Mesothelial cell of epicardium (in vitro differentiated cells): ENCODE measurements at regions not wholly inside any gene's neighbourhood (a gene's known extent, or its start where the extent isn't known, plus 50 kb on each side); places are given as distances from the start of the nearest gene placed in this dataset.
"Not testable (repeated sequence)": the region's sequence is repeated elsewhere in the genome, so short reads cannot be mapped to it uniquely, and the experiment has no call there.

Experiments
- DNase-seq, 2 experiments: peaks; one replicate each; pipeline ENCODE4 v3.0.0; 2021; ENCODE audit warnings: low spot score in 2 of 2; ENCODE audit not compliant: unreplicated experiment in 2 of 2
- H3K27ac Mint-ChIP-seq: 2 replicates; pipeline ENCODE4 v1.8.0; 2021; ENCODE audit warnings: mixed read lengths
- H3K27me3 Mint-ChIP-seq: 2 replicates; pipeline ENCODE4 v1.8.0; 2021; ENCODE audit warnings: low read depth, mixed read lengths
- H3K36me3 Mint-ChIP-seq: 2 replicates; pipeline ENCODE4 v1.8.0; 2021; ENCODE audit warnings: mixed read lengths
- H3K4me1 Mint-ChIP-seq: 2 replicates; pipeline ENCODE4 v1.8.0; 2021; ENCODE audit warnings: mixed read lengths
- H3K4me3 Mint-ChIP-seq: 2 replicates; pipeline ENCODE4 v1.8.0; 2021; ENCODE audit warnings: mild to moderate bottlenecking, moderate library complexity, mixed read lengths
- H3K9me3 Mint-ChIP-seq: 2 replicates; pipeline ENCODE4 v1.8.0; 2021; ENCODE audit warnings: mixed read lengths
- TF ChIP-seq, protein P1 (sequence below): fragments of 200-600 bp; sonication (generic); IDR thresholded peaks from one replicate; pipeline ENCODE4 v1.5.0; 2021; ENCODE audit warnings: antibody characterized with exemption; ENCODE audit not compliant: unreplicated experiment

DNA sequence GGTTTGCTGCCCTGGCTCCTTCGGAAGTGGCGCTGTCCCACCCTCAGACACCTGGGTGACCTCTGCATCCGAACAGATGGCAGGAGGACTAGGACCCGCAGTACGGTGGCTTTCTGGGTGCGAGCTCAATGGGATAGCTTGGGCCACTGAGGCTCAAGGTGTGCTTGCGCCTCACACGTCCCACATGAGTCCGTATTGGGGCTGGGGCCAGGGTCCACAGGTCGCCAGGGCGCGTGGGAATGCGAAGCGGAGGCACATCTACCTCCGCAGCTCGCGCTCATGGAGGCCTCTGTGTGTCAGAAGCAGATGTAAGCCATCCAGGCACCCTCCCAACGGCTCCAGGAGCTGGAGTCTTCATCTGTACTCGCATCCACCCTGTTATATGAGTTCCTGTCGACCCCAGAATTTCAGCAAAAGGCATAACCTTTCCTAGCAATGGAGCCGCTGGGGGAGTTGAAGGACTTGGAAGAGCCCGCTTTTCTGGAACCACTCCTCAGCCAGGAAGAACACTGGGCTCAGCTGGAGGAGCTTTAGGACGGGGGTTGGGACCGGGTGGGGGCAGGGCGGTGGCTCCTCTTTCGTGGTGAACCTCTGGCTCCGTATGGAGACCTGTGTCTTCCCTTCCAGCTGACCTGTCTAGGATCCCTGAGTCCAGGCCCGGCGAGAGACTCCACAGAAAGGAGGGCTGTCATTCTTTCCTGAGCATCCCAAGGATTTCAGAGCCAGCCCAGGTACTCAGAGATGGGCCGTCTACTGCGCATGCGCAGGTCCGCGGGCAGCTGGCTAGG lies 1932.8 kb upstream of the DEFB115 start:
- not testable (repeated sequence) for H3K27ac Mint-ChIP-seq, H3K36me3 Mint-ChIP-seq, DNase-seq, H3K4me3 Mint-ChIP-seq, H3K27me3 Mint-ChIP-seq, H3K4me1 Mint-ChIP-seq
- peaks cover 32% of the 10 kb centered on the region for H3K9me3 Mint-ChIP-seq

- H3K4me1 Mint-ChIP-seq = no peaks in the 10 kb centered on the region
- peaks cover 7% of the 10 kb centered on the region for H3K36me3 Mint-ChIP-seq
- TF ChIP-seq, protein P1, sequence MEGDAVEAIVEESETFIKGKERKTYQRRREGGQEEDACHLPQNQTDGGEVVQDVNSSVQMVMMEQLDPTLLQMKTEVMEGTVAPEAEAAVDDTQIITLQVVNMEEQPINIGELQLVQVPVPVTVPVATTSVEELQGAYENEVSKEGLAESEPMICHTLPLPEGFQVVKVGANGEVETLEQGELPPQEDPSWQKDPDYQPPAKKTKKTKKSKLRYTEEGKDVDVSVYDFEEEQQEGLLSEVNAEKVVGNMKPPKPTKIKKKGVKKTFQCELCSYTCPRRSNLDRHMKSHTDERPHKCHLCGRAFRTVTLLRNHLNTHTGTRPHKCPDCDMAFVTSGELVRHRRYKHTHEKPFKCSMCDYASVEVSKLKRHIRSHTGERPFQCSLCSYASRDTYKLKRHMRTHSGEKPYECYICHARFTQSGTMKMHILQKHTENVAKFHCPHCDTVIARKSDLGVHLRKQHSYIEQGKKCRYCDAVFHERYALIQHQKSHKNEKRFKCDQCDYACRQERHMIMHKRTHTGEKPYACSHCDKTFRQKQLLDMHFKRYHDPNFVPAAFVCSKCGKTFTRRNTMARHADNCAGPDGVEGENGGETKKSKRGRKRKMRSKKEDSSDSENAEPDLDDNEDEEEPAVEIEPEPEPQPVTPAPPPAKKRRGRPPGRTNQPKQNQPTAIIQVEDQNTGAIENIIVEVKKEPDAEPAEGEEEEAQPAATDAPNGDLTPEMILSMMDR = no peak
- no peaks in the 10 kb centered on the region for H3K27me3 Mint-ChIP-seq
- H3K9me3 Mint-ChIP-seq = peaks cover 38% of the 10 kb centered on the region
- no peak for DNase-seq
- no peak overlapping the region for H3K4me3 Mint-ChIP-seq
- H3K27ac Mint-ChIP-seq = no peak overlapping the region
These were observed 1932.2 kb upstream of the DEFB115 start for GRCh38 chr20:29325304-29325640.

DNA sequence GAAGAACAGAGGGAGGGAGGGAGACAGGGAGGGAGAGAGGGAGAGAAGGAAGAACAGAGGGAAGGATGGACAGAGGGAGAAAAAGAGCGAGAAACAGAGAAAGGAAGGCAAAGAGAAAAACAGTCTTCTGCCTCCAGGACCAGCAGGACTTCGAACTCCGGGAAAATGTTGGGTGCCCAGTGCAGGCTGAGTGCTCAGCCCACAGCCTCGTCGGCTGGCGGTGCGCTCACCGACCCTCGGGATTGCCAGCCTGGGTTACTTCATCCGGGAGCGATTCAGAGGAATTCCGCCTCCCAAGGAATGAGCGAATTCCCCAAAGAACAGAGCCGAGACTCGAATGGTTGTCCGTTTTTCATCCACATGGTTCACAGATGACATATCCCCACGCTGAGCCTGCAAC lies 1931.7 kb upstream of the DEFB115 start:
- not testable (repeated sequence) for H3K4me1 Mint-ChIP-seq, DNase-seq, H3K4me3 Mint-ChIP-seq, H3K27ac Mint-ChIP-seq, H3K27me3 Mint-ChIP-seq
- Mint-ChIP-seq H3K36me3 (peaks cover 11% of the 10 kb centered on the region), H3K9me3 (peaks cover 43% of the 10 kb centered on the region)

GRCh38 chr20:29326376-29327070 lies 1930.9 kb upstream of the DEFB115 start:
- Mint-ChIP-seq H3K9me3 (peaks cover 42% of the 10 kb centered on the region), H3K4me3 (no peak overlapping the region), H3K27me3 (no peaks in the 10 kb centered on the region), H3K4me1 (no peaks in the 10 kb centered on the region), H3K36me3 (peaks cover 11% of the 10 kb centered on the region), H3K27ac (no peak overlapping the region)
- DNase-seq = no peak
- TF ChIP-seq, protein P1 = no peak

DNA sequence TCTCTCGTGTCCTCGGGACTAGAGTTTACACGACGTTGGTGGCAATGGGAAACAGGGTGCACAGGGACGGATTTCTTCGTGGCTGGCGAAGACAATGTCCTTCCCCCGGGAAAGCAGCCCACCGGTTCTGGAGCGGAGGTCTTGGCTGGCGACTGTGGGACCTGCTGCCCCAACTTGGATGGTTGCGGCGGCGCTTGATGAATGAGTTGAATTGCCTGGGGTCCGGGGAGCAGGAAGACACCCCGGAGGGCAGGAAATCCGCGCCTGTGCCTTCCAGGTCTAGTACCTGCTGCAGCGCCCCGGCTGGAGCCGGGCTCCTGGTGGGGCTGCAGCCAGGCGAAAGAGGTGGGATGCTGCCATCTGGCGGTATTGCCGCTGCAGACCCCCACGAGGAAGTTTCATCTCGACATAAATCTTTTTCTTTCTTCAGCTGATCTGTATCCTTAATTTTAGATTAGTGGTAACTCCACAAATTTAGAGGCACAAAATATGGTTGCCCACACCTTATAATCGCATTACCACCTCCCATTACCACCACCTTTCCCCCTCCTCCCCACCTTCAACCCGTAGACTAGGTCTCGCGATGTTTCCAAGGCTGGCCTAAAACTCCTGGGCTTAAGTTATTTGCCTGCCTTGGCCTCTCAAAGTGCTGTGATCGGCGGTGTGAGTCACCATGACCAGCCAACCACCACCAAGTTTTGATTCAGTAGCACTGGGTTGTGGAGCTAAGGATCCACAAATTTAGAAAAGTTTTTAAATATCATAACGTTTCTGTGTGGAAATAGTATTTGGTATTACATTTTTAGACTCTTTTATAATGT lies 1929.7 kb upstream of the DEFB115 start:
- H3K4me1 Mint-ChIP-seq, H3K27ac Mint-ChIP-seq, H3K27me3 Mint-ChIP-seq, H3K4me3 Mint-ChIP-seq, DNase-seq: not testable (repeated sequence)
- Mint-ChIP-seq H3K36me3 (peaks cover 11% of the 10 kb centered on the region), H3K9me3 (peaks cover 49% of the 10 kb centered on the region)

DNA sequence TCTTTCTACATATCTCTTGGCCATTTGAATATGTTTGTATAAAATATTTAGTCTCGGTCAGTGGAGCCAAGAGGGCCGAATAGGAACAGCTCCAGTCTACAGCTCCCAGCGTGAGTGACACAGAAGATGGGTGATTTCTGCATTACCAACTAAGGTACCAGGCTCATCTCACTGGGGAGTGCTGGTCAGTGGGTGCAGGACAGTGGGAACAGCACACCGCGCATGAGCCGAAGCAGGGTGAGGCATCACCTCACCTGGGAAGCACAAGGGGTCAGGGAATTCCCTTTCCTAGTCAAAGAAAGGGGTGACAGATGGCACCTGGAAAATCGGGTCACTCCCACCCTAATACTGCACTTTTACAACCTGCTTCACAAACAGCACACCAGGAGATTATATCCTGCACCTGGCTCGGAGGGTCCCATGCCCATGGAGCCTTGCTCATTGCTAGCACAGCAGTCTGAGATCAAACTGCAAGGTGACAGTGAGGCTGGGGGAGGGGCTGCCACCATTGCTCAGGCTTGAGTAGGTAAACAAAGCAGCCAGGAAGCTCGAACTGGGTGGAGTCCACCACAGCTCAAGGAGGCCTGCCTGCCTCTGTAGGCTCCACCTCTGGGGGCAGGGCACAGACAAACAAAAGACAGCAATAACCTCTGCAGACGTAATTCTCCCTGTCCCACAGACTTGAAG lies 1926.9 kb upstream of the DEFB115 start:
- H3K9me3 Mint-ChIP-seq = peaks cover 71% of the 10 kb centered on the region
- peaks cover 16% of the 10 kb centered on the region for H3K36me3 Mint-ChIP-seq
- H3K4me3 Mint-ChIP-seq, H3K27ac Mint-ChIP-seq, H3K4me1 Mint-ChIP-seq, DNase-seq, H3K27me3 Mint-ChIP-seq: not testable (repeated sequence)

- H3K27me3 Mint-ChIP-seq = no peaks in the 10 kb centered on the region
- no peak overlapping the region for H3K4me3 Mint-ChIP-seq
- TF ChIP-seq, protein P1 = no peak
- H3K27ac Mint-ChIP-seq = no peak overlapping the region
- no peak for DNase-seq
- H3K36me3 Mint-ChIP-seq = no peaks in the 10 kb centered on the region
- peaks cover 28% of the 10 kb centered on the region for H3K9me3 Mint-ChIP-seq
- H3K4me1 Mint-ChIP-seq = no peaks in the 10 kb centered on the region
These were observed 1907.6 kb upstream of the DEFB115 start for GRCh38 chr20:29349836-29350235.

- H3K36me3 Mint-ChIP-seq, DNase-seq, H3K4me1 Mint-ChIP-seq, H3K27ac Mint-ChIP-seq, H3K4me3 Mint-ChIP-seq, H3K27me3 Mint-ChIP-seq: not testable (repeated sequence)
- H3K9me3 Mint-ChIP-seq = peaks cover 42% of the 10 kb centered on the region
These were observed 1881.5 kb upstream of the DEFB115 start for GRCh38 chr20:29375937-29376336.

- not testable (repeated sequence) for H3K4me3 Mint-ChIP-seq, H3K36me3 Mint-ChIP-seq
- H3K9me3 Mint-ChIP-seq = peaks cover 67% of the 10 kb centered on the region
These were observed 1864.6 kb upstream of the DEFB115 start for GRCh38 chr20:29392853-29393252.

More at GRCh38 chr20:29392853-29393252, 1864.6 kb upstream of the DEFB115 start:
- not testable (repeated sequence) for DNase-seq, H3K4me1 Mint-ChIP-seq, H3K27ac Mint-ChIP-seq, H3K27me3 Mint-ChIP-seq
